ENCODE measurements at regions not wholly inside any gene's neighbourhood (a gene's known extent, or its start where the extent isn't known, plus 50 kb on each side); places are given as distances from the start of the nearest gene placed in this dataset.

- Mint-ChIP-seq H3K27ac (no peak overlapping the region), H3K4me3 (ENCODE audit: low read depth) (no peak overlapping the region), H3K27me3 (no peaks in the 10 kb centered on the region), H3K4me1 (ENCODE audit: low read depth) (peaks cover 3% of the 10 kb centered on the region), H3K36me3 (ENCODE audit: insufficient read depth) (peaks cover 1% of the 10 kb centered on the region), H3K9me3 (ENCODE audit: low read depth) (no peaks in the 10 kb centered on the region)
- TF ChIP-seq CTCF (IDR thresholded peaks at IDR 0.05; ENCODE audit: unreplicated experiment) = no peak
- DNase-seq (ENCODE audit: low spot score, unreplicated experiment) = no peak
Measured at GRCh38 chr6:14339711-14340584, 222.4 kb downstream of the CD83 start.

GRCh38 chr6:14344486-14344885 lies 226.9 kb downstream of the CD83 start:
- Mint-ChIP-seq H3K27me3 (no peaks in the 10 kb centered on the region), H3K4me1 (ENCODE audit: low read depth) (peaks cover 10% of the 10 kb centered on the region), H3K36me3 (ENCODE audit: insufficient read depth) (no peaks in the 10 kb centered on the region), H3K9me3 (ENCODE audit: low read depth) (no peaks in the 10 kb centered on the region), H3K4me3 (ENCODE audit: low read depth) (no peak overlapping the region), H3K27ac (no peak overlapping the region)
- no peak for TF ChIP-seq CTCF (IDR thresholded peaks at IDR 0.05; ENCODE audit: unreplicated experiment)
- DNase-seq (ENCODE audit: low spot score, unreplicated experiment) = no peak

GRCh38 chr6:14348389-14348788 lies 230.8 kb downstream of the CD83 start:
- no peak for TF ChIP-seq CTCF (IDR thresholded peaks at IDR 0.05; ENCODE audit: unreplicated experiment)
- H3K36me3 Mint-ChIP-seq (ENCODE audit: insufficient read depth) = no peaks in the 10 kb centered on the region
- peaks cover 7% of the 10 kb centered on the region for H3K4me1 Mint-ChIP-seq (ENCODE audit: low read depth)
- no peak overlapping the region for H3K27ac Mint-ChIP-seq
- no peak overlapping the region for H3K4me3 Mint-ChIP-seq (ENCODE audit: low read depth)
- H3K9me3 Mint-ChIP-seq (ENCODE audit: low read depth) = no peaks in the 10 kb centered on the region
- DNase-seq (ENCODE audit: low spot score, unreplicated experiment) = no peak
- no peaks in the 10 kb centered on the region for H3K27me3 Mint-ChIP-seq

- H3K36me3 Mint-ChIP-seq (ENCODE audit: insufficient read depth) = no peaks in the 10 kb centered on the region
- TF ChIP-seq CTCF (IDR thresholded peaks at IDR 0.05; ENCODE audit: unreplicated experiment) = no peak
Measured at GRCh38 chr6:14349507-14349906, 231.9 kb downstream of the CD83 start.

GRCh38 chr6:14350210-14350609 lies 232.6 kb downstream of the CD83 start:
- H3K4me3 Mint-ChIP-seq (ENCODE audit: low read depth) = no peak overlapping the region
- H3K27me3 Mint-ChIP-seq = no peaks in the 10 kb centered on the region
- TF ChIP-seq CTCF (IDR thresholded peaks at IDR 0.05; ENCODE audit: unreplicated experiment) = no peak
- H3K9me3 Mint-ChIP-seq (ENCODE audit: low read depth) = no peaks in the 10 kb centered on the region
- H3K27ac Mint-ChIP-seq = peak overlapping the region; percentile 43
- peaks cover 9% of the 10 kb centered on the region for H3K4me1 Mint-ChIP-seq (ENCODE audit: low read depth)
- H3K36me3 Mint-ChIP-seq (ENCODE audit: insufficient read depth) = no peaks in the 10 kb centered on the region
- no peak for DNase-seq (ENCODE audit: low spot score, unreplicated experiment)

More at GRCh38 chr6:14349507-14349906, 231.9 kb downstream of the CD83 start:
- no peak for DNase-seq (ENCODE audit: low spot score, unreplicated experiment)
- Mint-ChIP-seq H3K27me3 (no peaks in the 10 kb centered on the region), H3K27ac (no peak overlapping the region), H3K4me3 (ENCODE audit: low read depth) (no peak overlapping the region), H3K9me3 (ENCODE audit: low read depth) (no peaks in the 10 kb centered on the region), H3K4me1 (ENCODE audit: low read depth) (peaks cover 9% of the 10 kb centered on the region)

All from progenitor cell of endocrine pancreas (in vitro differentiated cells).